GM21825 (cell line): ENCODE measurements at regions not wholly inside any gene's neighbourhood (a gene's known extent, or its start where the extent isn't known, plus 50 kb on each side); places are given as distances from the start of the nearest gene placed in this dataset.

ENCODE experiments used
- ATAC-seq: cut with Tn5 transposase; IDR thresholded peaks from one replicate; pipeline ENCODE4 v1.9.1; 2021; ENCODE audit warnings: mild to moderate bottlenecking, moderate library complexity; ENCODE audit not compliant: unreplicated experiment

DNA sequence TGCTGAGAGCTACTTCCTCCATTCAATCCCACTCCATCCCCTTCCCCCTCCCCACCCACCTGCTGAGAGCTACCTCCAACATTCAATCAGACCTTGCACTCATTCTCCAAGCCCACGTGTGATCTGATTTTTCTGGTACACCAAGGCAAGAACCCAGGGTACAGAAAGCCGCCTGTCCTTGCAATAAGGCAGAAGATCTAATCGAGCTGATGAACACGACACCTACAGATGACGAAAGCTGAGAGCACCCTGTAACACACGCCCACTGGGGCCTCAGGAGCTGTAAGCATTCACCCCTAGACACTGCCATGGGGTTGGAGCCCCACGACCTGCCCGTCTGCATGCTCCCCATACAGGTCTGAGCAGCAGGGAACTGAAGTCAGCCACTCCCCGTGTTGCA is 58.3 kb downstream of the TRIML1 start:
- no peak for ATAC-seq

- ATAC-seq, result no peak
Measured at GRCh38 chr4:188198982-188199792, 59.9 kb downstream of the TRIML1 start.

DNA sequence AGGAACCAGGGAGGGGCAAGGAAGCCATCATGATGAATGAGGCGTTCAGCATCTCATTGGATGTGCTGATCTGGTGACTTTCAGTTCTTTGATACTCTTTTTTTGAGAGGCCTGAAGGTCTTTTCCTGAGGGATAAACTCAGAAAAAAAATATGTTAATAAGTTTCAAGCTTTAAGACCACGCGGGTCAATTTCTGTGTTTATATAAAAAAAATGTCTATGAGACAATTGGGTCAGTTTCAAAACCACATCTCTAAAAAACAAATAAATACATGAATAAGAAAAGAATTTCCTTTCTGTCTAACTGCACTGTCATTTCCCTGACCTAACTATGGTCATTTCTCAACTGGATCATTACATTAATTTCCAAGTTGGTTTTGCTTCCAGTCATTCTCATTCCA is 62.6 kb downstream of the TRIML1 start:
- ATAC-seq, result no peak

- no peak for ATAC-seq
Measured at GRCh38 chr4:188206783-188207182, 67.5 kb downstream of the TRIML1 start.

DNA sequence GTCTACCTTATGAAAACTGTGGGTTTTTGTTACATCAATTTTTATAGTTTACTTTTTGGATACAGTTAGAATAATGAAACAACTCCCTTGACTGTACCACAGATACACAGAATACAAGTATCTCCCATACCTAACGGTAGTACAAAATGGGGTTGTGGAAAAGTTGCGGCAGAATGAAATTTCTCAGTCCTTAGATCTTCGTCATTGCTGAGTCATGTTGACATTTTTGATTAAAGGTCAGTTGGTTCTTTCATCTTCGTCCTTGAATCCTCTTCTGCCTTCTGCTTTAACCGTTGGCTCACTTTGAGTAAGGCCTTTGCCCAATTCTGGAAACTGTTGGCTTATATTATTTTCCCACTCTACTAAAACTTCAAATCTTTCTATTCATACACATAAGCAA is 75.6 kb downstream of the TRIML1 start:
- ATAC-seq, result no peak

GRCh38 chr4:188218392-188218791 is 79.2 kb downstream of the TRIML1 start:
- no peak for ATAC-seq

- no peak for ATAC-seq
Measured at GRCh38 chr4:188220006-188220405, 80.8 kb downstream of the TRIML1 start.

DNA sequence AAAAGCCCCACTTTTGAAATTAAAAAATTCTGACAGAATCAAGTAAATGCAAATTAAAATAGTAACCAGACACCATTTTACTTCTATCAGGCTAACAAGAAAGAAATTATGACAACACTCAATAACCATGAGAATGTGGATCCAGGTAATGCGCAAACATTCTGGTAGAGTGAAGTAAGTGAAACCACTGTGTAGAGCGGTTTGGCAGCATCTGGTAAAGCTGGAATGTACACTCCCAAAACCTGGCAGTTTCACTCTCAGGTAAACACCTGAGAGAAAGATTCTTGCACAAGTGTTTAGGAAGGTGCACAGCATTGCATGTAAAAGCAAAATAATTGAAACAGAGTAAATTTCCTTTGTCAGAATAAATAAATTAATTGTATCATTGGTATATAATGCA is 81.8 kb downstream of the TRIML1 start:
- no peak for ATAC-seq

DNA sequence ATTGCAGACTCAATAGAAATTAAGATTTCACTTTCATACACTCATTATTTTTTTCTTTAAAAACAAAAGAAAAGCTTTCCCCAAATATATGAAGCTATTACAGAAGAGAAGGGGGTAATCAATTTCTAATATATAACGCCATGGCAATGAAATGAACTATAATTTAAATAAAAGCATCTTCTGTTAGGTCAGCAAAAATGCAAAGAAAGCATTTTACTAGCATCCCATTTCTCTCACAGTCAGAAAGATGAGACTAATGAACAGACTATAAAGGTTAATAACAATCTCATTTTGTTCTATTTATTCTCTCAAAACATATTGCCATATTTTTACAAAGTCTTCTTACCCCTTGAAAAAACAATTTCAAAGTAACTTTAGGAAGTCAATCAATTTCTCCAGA is 89.0 kb downstream of the TRIML1 start:
- no peak for ATAC-seq

GRCh38 chr4:188232428-188232827 is 93.2 kb downstream of the TRIML1 start:
- no peak for ATAC-seq

- ATAC-seq, result no peak
Measured at GRCh38 chr4:188242041-188242440, 102.8 kb downstream of the TRIML1 start.

DNA sequence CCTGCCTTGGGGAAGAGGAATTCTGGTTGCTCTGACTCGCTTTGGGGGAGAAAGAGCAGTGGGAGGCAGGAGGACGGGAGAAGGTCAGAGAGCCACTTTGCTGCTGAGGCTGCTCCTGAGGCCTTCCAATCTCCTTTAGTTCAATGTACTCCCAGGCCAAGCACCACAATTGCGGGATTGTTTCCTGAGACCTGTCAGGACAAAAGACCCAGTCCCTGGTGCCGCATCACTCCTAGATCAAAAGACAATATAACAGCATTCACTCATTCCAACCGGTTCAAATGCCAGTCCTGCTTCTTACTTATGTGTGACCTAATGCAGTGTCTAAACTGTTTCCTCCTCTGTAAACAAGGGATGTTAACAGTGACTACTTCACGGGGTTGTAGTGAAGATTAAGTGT is 106.4 kb downstream of the TRIML1 start:
- ATAC-seq, result no peak

DNA sequence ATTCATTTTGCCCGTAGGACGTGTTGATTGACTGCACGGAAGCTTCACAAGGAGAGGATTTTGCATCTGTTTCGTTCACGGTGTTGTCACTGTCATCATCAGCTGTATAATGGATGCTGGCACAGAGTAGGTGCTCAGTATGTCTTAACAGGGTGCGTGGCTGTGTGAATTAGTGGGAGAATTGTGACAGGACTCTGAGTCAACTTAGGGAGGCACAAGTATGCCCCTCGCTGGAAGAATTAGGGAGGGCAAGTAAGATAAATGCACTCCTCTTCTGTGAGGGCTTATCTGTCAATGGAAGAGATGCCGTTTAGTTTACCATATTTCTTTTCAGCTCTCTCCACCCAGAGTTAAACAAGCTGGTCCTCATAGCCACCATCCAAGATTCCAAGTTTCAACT is 107.2 kb downstream of the TRIML1 start:
- ATAC-seq, result no peak

GRCh38 chr4:188254211-188254610 is 115.0 kb downstream of the TRIML1 start:
- ATAC-seq, result no peak

DNA sequence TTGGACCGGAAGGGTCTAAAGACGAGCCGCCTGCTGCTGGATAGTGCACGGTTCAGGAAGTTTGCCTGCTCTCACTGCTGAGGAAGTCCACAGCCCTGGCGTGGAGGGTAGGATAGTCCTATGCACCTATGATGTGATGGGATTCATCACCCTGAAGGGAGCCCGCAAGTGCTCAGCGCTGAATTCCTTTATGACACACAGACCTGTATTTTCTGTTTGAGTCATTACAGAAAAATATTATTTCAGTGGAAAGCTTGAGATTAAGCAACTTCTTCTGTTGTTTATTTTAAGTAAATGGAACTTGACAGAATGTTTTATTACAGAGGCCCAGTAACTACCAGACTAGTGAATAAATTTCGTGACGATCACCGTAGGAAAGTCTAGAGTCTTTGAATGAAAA is 123.2 kb downstream of the TRIML1 start:
- ATAC-seq, result no peak

GRCh38 chr4:188263321-188263720 is 124.1 kb downstream of the TRIML1 start:
- no peak for ATAC-seq

GRCh38 chr4:188266386-188266785 is 127.1 kb downstream of the TRIML1 start:
- no peak for ATAC-seq

GRCh38 chr4:188268131-188268908 is 129.1 kb downstream of the TRIML1 start:
- no peak for ATAC-seq

DNA sequence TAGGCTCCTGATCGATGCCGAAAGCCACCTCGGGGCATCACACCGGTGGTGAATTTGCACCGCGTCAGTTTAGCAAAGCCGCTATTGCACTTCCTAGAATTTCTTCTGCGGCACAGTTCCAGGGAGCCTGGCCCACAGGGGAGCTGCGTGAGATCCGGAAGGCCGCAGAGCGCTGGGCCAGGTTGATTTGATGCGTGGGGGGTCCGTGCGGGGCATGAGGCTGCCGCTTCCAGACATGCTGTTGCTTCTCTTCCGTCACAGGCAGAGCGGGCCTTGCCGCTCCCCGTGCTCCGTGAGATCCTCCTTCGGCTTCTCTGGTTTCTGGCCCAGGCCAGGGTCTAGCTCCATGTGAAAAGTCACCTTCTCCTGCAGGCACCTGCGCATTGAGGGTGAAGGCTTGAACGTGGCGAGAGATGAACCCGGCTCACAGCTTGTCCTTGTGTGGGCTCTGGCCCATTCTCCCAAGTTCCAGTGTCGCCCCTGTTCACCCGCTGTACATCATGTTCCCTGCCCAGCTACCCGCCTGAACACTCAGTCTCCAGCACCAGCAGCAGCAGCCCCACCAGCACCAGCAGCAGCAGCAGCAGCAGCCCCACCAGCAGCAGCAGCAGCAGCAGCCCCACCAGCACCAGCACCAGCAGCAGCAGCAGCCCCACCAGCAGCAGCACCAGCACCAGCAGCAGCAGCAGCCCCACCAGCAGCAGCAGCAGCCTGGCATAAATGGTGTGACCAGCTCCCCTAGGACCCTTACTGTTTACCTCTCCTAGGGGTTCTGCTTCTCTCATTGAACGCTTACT is 131.2 kb downstream of the TRIML1 start:
- ATAC-seq, result no peak

GRCh38 chr4:188275686-188276085 is 136.4 kb downstream of the TRIML1 start:
- ATAC-seq, result no peak

GRCh38 chr4:188279184-188279583 is 139.9 kb downstream of the TRIML1 start:
- no peak for ATAC-seq
